Activated CD8-positive, alpha-beta T cell treated with anti-CD3 and anti-CD28 coated beads for 36 hours (primary cell): ENCODE measurements at regions not wholly inside any gene's neighbourhood (a gene's known extent, or its start where the extent isn't known, plus 50 kb on each side); places are given as distances from the start of the nearest gene placed in this dataset.

ENCODE experiments used
- ATAC-seq: fragments of 200-7000 bp; cut with Tn5 transposase; one replicate; pipeline ENCODE4 v1.10.0; 2021; ENCODE audit warnings: mild to moderate bottlenecking, moderate library complexity
- CTCF ChIA-PET: fragments of 350-600 bp; sonication (Branson Sonifier 250); formaldehyde crosslinking; loops from one replicate; lab custom pipeline; 2021; ENCODE audit warnings: antibody characterized with exemption; lab: Charles Lee
- POLR2A ChIA-PET: fragments of 350-600 bp; sonication (Branson Sonifier 250); formaldehyde crosslinking; loops from one replicate; lab custom pipeline; 2021; ENCODE audit warnings: antibody characterized with exemption; lab: Charles Lee
- DNase-seq: peaks from one replicate; pipeline ENCODE4 v3.0.0-alpha.2; 2020
- H3K27ac Mint-ChIP-seq: one replicate; pipeline ENCODE4 v1.8.0; 2021; ENCODE audit warnings: mild to moderate bottlenecking, mixed read lengths
- H3K27me3 Mint-ChIP-seq: one replicate; pipeline ENCODE4 v1.8.0; 2021; ENCODE audit warnings: mixed read lengths
- H3K36me3 Mint-ChIP-seq: one replicate; pipeline ENCODE4 v1.8.0; 2021; ENCODE audit warnings: low read depth, mixed read lengths
- H3K4me1 Mint-ChIP-seq: one replicate; pipeline ENCODE4 v1.8.0; 2021; ENCODE audit warnings: low read depth, mixed read lengths
- H3K4me3 Mint-ChIP-seq: one replicate; pipeline ENCODE4 v1.8.0; 2021; ENCODE audit warnings: mild to moderate bottlenecking, moderate library complexity, mixed read lengths
- H3K9me3 Mint-ChIP-seq: one replicate; pipeline ENCODE4 v1.8.0; 2021; ENCODE audit warnings: mixed read lengths
- CTCF ChIP-seq: fragments of 200-600 bp; IDR thresholded peaks from one replicate; pipeline ENCODE4 v1.8.0; 2022; ENCODE audit warnings: antibody characterized with exemption, mild to moderate bottlenecking
- intact Hi-C: fragments of 100-400 bp; cut with micrococcal nuclease; formaldehyde crosslinking; loops from one replicate; pipeline ENCODE4 v1.10.0; 2022

GRCh38 chr5:160976181-160976580, 124.2 kb upstream of the ATP10B start:
- Mint-ChIP-seq H3K36me3 (no peaks in the 10 kb centered on the region), H3K4me1 (no peaks in the 10 kb centered on the region), H3K4me3 (no peak overlapping the region), H3K9me3 (no peaks in the 10 kb centered on the region), H3K27ac (no peak overlapping the region), H3K27me3 (peaks cover 1% of the 10 kb centered on the region)
- ChIA-PET CTCF (no interaction called here), POLR2A (no interaction called here)
- no peak for ATAC-seq
- intact Hi-C loops: no loop called here
- no peak for DNase-seq
- TF ChIP-seq CTCF: no peak

GRCh38 chr5:160970605-160971191, 118.7 kb upstream of the ATP10B start:
- no peak for ATAC-seq
- Mint-ChIP-seq H3K27me3 (peaks cover 4% of the 10 kb centered on the region), H3K36me3 (no peaks in the 10 kb centered on the region), H3K4me3 (no peak overlapping the region), H3K27ac (no peak overlapping the region), H3K4me1 (no peaks in the 10 kb centered on the region), H3K9me3 (no peaks in the 10 kb centered on the region)
- no peak for TF ChIP-seq CTCF
- intact Hi-C loops: no loop called here
- no peak for DNase-seq
- ChIA-PET POLR2A (no interaction called here), CTCF (no interaction called here)

GRCh38 chr5:160969645-160970044, 117.6 kb upstream of the ATP10B start:
- no peak for DNase-seq
- Mint-ChIP-seq H3K27me3 (peaks cover 5% of the 10 kb centered on the region), H3K27ac (no peak overlapping the region), H3K36me3 (no peaks in the 10 kb centered on the region), H3K4me3 (no peak overlapping the region), H3K9me3 (no peaks in the 10 kb centered on the region), H3K4me1 (no peaks in the 10 kb centered on the region)
- ATAC-seq: no peak
- CTCF ChIA-PET: no interaction called here
- intact Hi-C loops: no loop called here
- TF ChIP-seq CTCF: no peak
- POLR2A ChIA-PET: no interaction called here

- no peaks in the 10 kb centered on the region for H3K4me1 Mint-ChIP-seq
- ChIA-PET POLR2A (no interaction called here), CTCF (no interaction called here)
- H3K27ac Mint-ChIP-seq: no peak overlapping the region
- no peak for TF ChIP-seq CTCF
- DNase-seq (no peak), ATAC-seq (no peak)
- H3K36me3 Mint-ChIP-seq: no peaks in the 10 kb centered on the region
- intact Hi-C loops: no loop called here
- peaks cover 5% of the 10 kb centered on the region for H3K27me3 Mint-ChIP-seq
- H3K4me3 Mint-ChIP-seq: no peak overlapping the region
- H3K9me3 Mint-ChIP-seq: no peaks in the 10 kb centered on the region
Observed at GRCh38 chr5:160968480-160968879, 116.5 kb upstream of the ATP10B start.

- no peaks in the 10 kb centered on the region for H3K4me1 Mint-ChIP-seq
- CTCF ChIA-PET: no interaction called here
- no peak for DNase-seq
- intact Hi-C loops: no loop called here
- no peak for ATAC-seq
- H3K27ac Mint-ChIP-seq: no peak overlapping the region
- POLR2A ChIA-PET: no interaction called here
- TF ChIP-seq CTCF: no peak
- peaks cover 5% of the 10 kb centered on the region for H3K27me3 Mint-ChIP-seq
- H3K36me3 Mint-ChIP-seq: no peaks in the 10 kb centered on the region
- no peaks in the 10 kb centered on the region for H3K9me3 Mint-ChIP-seq
- H3K4me3 Mint-ChIP-seq: no peak overlapping the region
Observed at GRCh38 chr5:160966921-160967320, 114.9 kb upstream of the ATP10B start.
